HL-60 (cell line): ENCODE measurements at regions not wholly inside any gene's neighbourhood (a gene's known extent, or its start where the extent isn't known, plus 50 kb on each side); places are given as distances from the start of the nearest gene placed in this dataset.
"Not testable (repeated sequence)": the region's sequence is repeated elsewhere in the genome, so short reads cannot be mapped to it uniquely, and the experiment has no call there.

ENCODE experiments used
- GABPA ChIP-seq: IDR thresholded peaks from 2 replicates; pipeline ENCODE4 v1.6.1; 2012; ENCODE audit warnings: low read depth
- POLR2AphosphoS5 ChIP-seq: IDR thresholded peaks from 2 replicates; pipeline ENCODE4 v1.6.1; 2012; ENCODE audit warnings: low read depth
- TF ChIP-seq, protein P1 (sequence below): IDR thresholded peaks from 2 replicates; pipeline ENCODE4 v1.6.1; 2012; ENCODE audit warnings: low read depth; ENCODE audit not compliant: insufficient replicate concordance
- TF ChIP-seq, protein P2 (sequence below): IDR thresholded peaks from one replicate; pipeline ENCODE4 v1.5.1; 2011; ENCODE audit warnings: low read length, control low read depth, inconsistent platforms; ENCODE audit not compliant: insufficient read depth

DNA sequence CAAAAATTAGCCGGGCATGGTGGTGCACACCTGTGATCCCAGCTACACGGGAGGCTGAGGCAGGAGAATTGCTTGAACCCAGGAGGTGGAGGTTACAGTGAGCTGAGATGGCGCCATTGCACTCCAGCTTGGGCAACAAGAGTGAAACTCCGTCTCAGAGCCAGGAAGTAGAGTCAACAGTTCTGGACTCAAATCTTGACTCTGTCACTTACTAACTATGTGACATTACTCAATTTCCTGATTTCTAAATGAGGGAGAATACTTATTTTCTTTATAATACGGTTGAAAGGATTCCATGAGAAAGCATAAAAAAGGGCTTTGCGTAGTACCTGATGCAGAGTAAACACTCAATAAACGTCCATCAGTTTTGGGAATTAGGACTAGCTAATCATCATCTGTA, 350.7 kb downstream of the SHQ1 start:
- TF ChIP-seq, protein P1, sequence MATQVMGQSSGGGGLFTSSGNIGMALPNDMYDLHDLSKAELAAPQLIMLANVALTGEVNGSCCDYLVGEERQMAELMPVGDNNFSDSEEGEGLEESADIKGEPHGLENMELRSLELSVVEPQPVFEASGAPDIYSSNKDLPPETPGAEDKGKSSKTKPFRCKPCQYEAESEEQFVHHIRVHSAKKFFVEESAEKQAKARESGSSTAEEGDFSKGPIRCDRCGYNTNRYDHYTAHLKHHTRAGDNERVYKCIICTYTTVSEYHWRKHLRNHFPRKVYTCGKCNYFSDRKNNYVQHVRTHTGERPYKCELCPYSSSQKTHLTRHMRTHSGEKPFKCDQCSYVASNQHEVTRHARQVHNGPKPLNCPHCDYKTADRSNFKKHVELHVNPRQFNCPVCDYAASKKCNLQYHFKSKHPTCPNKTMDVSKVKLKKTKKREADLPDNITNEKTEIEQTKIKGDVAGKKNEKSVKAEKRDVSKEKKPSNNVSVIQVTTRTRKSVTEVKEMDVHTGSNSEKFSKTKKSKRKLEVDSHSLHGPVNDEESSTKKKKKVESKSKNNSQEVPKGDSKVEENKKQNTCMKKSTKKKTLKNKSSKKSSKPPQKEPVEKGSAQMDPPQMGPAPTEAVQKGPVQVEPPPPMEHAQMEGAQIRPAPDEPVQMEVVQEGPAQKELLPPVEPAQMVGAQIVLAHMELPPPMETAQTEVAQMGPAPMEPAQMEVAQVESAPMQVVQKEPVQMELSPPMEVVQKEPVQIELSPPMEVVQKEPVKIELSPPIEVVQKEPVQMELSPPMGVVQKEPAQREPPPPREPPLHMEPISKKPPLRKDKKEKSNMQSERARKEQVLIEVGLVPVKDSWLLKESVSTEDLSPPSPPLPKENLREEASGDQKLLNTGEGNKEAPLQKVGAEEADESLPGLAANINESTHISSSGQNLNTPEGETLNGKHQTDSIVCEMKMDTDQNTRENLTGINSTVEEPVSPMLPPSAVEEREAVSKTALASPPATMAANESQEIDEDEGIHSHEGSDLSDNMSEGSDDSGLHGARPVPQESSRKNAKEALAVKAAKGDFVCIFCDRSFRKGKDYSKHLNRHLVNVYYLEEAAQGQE, result not testable (repeated sequence)
- TF ChIP-seq, protein P2, sequence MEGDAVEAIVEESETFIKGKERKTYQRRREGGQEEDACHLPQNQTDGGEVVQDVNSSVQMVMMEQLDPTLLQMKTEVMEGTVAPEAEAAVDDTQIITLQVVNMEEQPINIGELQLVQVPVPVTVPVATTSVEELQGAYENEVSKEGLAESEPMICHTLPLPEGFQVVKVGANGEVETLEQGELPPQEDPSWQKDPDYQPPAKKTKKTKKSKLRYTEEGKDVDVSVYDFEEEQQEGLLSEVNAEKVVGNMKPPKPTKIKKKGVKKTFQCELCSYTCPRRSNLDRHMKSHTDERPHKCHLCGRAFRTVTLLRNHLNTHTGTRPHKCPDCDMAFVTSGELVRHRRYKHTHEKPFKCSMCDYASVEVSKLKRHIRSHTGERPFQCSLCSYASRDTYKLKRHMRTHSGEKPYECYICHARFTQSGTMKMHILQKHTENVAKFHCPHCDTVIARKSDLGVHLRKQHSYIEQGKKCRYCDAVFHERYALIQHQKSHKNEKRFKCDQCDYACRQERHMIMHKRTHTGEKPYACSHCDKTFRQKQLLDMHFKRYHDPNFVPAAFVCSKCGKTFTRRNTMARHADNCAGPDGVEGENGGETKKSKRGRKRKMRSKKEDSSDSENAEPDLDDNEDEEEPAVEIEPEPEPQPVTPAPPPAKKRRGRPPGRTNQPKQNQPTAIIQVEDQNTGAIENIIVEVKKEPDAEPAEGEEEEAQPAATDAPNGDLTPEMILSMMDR, result not testable (repeated sequence)
- not testable (repeated sequence) for TF ChIP-seq POLR2AphosphoS5, GABPA
